ENCODE measurements at regions not wholly inside any gene's neighbourhood (a gene's known extent, or its start where the extent isn't known, plus 50 kb on each side); places are given as distances from the start of the nearest gene placed in this dataset.
A peak's percentile ranks its signal among the peaks of the same experiment; 100 is the strongest.

DNA sequence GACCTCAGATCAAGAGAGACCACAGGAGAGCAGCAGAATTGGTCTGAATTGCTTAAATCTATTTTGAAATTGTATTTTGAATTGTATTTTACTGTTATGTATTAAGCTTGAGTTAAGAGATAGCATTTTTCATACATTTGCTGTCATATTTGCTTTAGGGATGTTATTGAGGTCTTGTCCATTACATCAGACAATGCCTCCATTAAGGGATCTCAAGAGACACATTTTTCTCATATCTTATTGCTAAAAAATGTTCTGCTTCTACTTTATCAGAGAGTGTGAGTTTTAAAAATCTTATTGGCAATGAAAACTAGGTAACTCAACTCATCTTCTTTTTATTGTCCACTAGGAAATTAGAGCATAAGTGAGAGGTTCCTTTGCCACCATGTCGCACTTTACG lies 66.8 kb upstream of the CTAGE1 start:
- no peak for TF ChIP-seq POLR2A (IDR thresholded peaks at IDR 0.05)
- TF ChIP-seq, protein P1, sequence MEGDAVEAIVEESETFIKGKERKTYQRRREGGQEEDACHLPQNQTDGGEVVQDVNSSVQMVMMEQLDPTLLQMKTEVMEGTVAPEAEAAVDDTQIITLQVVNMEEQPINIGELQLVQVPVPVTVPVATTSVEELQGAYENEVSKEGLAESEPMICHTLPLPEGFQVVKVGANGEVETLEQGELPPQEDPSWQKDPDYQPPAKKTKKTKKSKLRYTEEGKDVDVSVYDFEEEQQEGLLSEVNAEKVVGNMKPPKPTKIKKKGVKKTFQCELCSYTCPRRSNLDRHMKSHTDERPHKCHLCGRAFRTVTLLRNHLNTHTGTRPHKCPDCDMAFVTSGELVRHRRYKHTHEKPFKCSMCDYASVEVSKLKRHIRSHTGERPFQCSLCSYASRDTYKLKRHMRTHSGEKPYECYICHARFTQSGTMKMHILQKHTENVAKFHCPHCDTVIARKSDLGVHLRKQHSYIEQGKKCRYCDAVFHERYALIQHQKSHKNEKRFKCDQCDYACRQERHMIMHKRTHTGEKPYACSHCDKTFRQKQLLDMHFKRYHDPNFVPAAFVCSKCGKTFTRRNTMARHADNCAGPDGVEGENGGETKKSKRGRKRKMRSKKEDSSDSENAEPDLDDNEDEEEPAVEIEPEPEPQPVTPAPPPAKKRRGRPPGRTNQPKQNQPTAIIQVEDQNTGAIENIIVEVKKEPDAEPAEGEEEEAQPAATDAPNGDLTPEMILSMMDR (IDR thresholded peaks at IDR 0.05) = no peak
- WGBS, 4 donors = 95 to 98% (median 96%) methylated on average over 2 of the region's 2 CpGs
- intact Hi-C loops (cut with DNase I) = no loop called here
- DNase-seq = no peak
- H3K36me3 ChIP-seq (replicated peaks in 1 of 2) = no peaks in the 10 kb centered on the region
- no peak overlapping the region for H3K4me3 ChIP-seq
- H3K9me3 ChIP-seq (replicated peaks in 1 of 3) = peaks cover 0 to 3% (median 0%) of the 10 kb centered on the region in 3 donors
- H3K27ac ChIP-seq = no peak overlapping the region
- H3K4me1 ChIP-seq (replicated peaks in 1 of 2) = peaks cover 0 to 7% of the 10 kb centered on the region in 2 donors
- no peaks in the 10 kb centered on the region for H3K27me3 ChIP-seq

DNA sequence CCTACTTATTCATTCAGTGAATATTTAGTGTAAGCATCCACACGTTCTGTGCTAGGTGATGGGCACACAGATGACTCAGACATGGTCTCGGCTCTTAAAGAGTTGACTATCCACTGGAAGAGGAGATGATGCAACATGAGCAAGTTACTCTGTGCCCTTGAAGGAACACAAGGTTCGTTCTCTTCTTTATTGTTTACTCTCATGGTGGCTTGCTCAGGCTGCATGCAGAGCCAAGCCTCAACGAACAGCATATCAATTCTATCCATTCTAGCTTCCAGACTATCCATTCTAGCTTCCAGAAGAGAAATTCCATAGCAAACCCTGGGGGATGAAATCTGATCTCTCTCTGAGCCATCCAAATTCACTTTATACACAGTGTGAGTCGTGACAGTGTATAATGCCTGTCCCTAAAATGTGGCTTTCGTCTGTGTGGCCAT lies 68.1 kb upstream of the CTAGE1 start:
- Histone ChIP-seq H3K9me3 (replicated peaks in 1 of 3) (no peaks in the 10 kb centered on the region), H3K4me3 (no peak overlapping the region), H3K27me3 (no peaks in the 10 kb centered on the region), H3K4me1 (replicated peaks in 1 of 2) (peaks cover 0 to 18% of the 10 kb centered on the region in 2 donors), H3K27ac (no peak overlapping the region), H3K36me3 (replicated peaks in 1 of 2) (no peaks in the 10 kb centered on the region)
- intact Hi-C loops (cut with DNase I) = no loop called here
- no peak for TF ChIP-seq POLR2A (IDR thresholded peaks at IDR 0.05)
- TF ChIP-seq, protein P1 (IDR thresholded peaks at IDR 0.05) = no peak
- no peak for DNase-seq
- 63 to 77% (median 73%) methylated on average over 6 of the region's 6 CpGs for WGBS, 4 donors

DNA sequence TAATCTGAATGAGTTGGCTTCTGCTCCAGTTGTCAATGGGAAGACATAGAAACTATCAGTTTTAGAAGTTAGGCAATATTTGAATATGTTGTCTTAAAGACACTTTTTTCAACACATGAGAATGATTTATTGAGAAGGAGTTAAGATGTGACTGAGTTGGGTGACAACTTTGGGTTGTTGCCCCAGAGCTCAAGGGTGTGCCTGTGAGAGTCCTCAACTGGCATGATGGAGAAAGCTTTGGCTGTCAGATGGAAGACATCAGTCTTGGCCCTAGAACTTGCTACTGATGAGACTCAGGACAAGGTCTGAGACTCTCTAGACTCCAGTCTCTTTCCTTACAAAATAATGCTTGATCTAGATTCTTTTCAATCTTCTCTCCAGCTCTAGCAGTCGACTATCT lies 69.0 kb upstream of the CTAGE1 start:
- H3K27ac ChIP-seq = no peak overlapping the region
- 59 to 83% (median 74%) methylated on average over 1 of the region's 1 CpG for WGBS, 4 donors
- H3K9me3 ChIP-seq (replicated peaks in 1 of 3) = no peaks in the 10 kb centered on the region
- peaks cover 0 to 18% of the 10 kb centered on the region in 2 donors for H3K4me1 ChIP-seq (replicated peaks in 1 of 2)
- no peaks in the 10 kb centered on the region for H3K27me3 ChIP-seq
- DNase-seq = no peak
- intact Hi-C loops (cut with DNase I) = no loop called here
- no peak for TF ChIP-seq POLR2A (IDR thresholded peaks at IDR 0.05)
- TF ChIP-seq, protein P1 (IDR thresholded peaks at IDR 0.05) = no peak
- no peaks in the 10 kb centered on the region for H3K36me3 ChIP-seq (replicated peaks in 1 of 2)
- no peak overlapping the region for H3K4me3 ChIP-seq

GRCh38 chr18:22488554-22488953 lies 70.8 kb upstream of the CTAGE1 start:
- peak overlapping the region in 1 of 5 donors; percentile 50 for H3K27ac ChIP-seq
- DNase-seq = peak in 6 of 7 donors; percentile 28 to 74 (median 52)

More at GRCh38 chr18:22488554-22488953, 70.8 kb upstream of the CTAGE1 start:
- H3K36me3 ChIP-seq (replicated peaks in 1 of 2) = no peaks in the 10 kb centered on the region
- 53 to 80% (median 72%) methylated on average over 5 of the region's 5 CpGs for WGBS, 4 donors
- H3K27me3 ChIP-seq = no peaks in the 10 kb centered on the region
- no peak for TF ChIP-seq POLR2A (IDR thresholded peaks at IDR 0.05)
- TF ChIP-seq, protein P1 (IDR thresholded peaks at IDR 0.05) = no peak
- no peak overlapping the region for H3K4me3 ChIP-seq
- no peaks in the 10 kb centered on the region for H3K9me3 ChIP-seq (replicated peaks in 1 of 3)
- H3K4me1 ChIP-seq (replicated peaks in 1 of 2) = peaks cover 0 to 18% of the 10 kb centered on the region in 2 donors
- intact Hi-C loops (cut with DNase I) = no loop called here

All from adrenal gland (tissue), 9 donors.